ENCODE measurements at regions not wholly inside any gene's neighbourhood (a gene's known extent, or its start where the extent isn't known, plus 50 kb on each side); places are given as distances from the start of the nearest gene placed in this dataset.

DNA sequence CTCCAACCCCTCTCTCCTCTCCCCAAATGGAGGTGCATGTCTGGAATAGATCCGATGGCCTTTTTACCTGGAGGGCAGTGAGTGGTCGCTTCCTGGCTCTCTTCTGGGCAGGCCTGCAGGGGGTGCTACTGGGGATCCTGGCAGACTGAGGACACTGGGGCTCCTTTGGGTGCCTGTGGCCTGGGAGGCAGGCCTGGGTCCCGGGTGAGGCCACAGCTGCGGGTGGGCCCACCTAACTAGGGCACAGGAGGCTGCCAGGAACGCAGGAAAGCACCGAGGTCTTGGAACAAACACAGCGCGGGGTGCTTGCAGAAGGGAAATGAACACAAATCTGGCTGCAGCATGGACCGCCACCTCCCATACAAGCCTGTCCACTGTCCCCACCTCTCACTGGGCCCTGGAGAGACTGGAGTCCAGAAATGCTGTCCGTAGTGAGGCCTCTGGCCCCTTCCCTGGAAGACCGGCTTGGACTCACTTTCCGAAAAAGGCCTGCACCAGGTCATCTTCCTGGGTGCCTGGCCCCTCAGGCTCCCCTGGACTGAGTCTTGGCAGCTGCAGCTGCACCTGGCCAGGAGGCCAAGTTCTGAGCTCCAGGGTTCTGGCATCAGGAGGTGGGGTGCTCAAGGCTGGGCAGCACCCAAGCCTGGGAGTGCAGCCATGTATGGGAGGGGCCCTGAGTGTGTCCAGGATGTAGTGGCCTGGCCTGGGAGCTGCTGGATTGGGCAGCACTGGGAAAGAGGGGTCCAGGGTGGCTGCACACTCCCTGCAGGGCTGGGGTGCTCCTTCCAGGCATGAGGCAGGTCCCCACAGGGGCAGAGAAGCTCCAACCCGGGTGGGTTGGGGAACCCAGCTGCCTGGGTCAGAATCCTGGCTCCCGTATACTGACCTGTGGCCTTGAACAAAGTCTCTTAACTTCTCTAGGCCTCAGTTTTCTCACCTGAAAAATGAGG is 195.1 kb downstream of the IRF8 start:
- DNase-seq: no peak

DNA sequence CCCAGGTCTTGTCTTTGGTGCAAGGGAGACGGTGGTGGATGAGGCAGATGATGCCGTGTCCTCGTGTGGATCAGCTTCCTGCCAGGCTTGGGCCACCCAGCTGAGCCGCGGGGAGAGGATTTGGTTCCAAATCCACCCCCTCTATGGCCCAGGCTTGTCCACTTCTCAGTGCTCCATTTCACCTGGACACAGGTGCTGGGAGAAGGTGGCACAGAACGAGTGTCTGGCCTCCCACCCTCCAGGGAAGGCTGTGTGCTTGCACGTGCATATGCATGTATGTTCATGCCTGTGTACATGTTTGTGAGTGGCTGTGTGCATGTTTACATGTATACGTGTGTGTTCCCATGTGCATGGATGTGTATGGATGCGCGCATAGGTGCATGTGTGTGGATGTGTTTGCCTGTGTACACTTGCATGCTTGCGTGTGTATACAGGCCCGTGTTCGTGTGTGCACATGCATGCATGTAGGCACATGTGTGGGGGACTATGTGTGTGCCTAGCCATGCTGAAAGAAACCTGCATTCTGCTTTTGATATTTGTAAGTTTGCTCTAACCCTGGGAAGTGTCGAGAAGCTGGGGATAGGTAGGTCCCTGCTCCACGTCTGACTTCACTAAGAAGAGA is 196.3 kb downstream of the IRF8 start:
- no peak for DNase-seq

DNA sequence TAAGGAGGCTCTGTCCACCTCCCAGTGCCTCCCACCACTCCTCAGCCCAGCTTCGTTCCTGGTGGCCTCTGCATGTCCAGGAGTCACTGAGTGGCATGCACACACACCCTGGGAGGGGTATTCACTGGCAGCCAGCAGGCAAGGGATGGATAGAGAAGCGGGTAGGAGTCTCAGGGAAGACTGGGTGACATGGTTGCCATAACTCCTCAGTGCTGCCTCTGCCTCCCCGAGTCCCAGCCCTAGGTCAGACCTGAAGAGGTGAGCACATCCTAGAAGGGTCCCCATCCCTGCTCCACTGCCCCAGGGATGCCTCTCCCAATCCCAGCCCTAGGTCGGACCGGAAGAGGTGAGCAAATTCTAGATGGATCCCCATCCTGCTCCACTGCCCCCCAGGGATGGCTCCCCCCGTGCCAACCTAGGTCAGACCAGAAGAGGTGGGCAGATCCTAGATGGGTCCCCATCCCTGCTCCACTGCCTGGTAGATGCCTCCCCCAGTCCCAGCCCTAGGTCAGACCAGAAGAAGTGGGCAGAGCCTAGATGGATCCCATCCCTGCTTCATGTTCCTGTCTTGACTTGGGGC is 197.0 kb downstream of the IRF8 start:
- no peak for DNase-seq

DNA sequence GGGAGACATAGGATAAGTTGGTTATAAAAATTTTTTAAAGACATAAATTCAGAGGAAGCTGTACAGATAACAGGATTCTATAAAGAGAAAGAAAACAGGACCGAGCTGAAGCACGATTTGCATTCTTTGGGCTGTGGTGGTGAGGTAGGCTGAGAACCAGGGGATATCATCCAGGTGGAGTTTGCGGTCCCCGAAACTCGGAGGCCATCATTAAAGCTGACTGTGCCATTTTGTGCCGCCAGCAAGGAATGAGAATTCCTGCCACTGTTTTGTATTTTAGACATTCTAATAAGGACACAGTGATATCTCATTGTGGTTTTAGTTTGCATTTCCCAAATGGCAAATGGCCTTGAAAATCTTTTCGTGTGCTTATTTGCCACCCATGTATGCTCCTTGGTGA is 197.9 kb downstream of the IRF8 start:
- no peak for DNase-seq

DNA sequence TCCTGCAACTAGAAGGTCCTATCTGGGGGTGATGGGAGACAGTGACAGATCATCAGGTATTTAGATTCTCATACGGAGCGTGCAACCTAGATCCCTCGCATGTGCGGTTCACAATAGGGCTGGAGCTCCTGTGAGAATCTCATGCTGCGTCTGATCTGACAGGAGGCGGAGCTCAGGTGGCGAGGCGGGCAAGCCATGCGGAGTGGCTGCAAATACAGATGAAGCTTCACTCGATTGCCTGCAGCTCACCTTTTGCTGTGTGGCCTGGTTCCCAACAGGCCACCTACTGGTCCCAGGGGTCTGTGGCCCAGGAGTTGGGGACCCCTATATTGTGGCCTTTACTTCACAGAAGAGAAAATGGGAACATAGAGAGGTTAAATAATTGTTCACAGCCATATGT is 200.4 kb downstream of the IRF8 start:
- DNase-seq: no peak

DNA sequence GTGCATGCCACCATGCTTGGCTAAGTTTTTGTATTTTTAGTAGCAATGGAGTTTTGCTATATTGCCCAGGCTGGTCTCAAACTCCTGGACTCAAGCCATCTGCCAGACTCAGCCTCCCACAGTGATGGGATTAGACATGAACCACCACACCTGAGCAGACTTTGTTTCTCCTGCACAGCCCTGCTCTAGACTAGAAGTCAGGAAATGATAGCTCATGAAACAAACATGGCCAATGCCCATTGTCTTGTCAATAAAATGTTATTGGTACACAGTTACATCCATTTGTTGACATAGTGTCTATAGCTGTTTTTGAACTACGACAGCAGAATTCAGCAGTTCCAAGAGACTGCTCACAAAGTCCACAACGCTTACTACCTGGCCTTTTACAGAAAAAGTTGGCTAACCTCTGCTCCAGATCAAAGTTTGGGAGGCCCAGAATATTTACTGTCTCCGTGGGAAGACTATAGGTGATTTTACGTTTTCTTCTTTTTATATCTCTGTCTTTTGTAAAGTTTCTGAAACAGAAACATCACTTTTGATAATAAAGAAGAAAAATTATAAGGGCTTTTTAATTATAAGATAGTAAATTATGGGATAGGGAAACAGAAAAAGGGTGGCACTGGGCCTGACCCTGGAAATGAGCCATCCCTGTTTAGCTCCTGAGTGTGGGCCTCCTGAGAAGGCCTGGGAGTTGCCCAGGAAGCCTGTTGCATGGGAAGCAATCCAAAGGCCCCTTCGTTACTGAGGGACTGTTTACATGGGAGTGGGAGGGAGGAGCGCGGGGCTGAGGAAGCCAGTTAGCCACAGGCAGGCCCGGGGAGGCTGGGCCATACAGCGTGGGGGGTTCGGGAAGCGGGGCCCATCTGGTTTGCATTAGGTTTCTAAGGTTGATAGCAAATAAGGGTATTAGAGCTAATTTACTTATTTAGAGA is 201.5 kb downstream of the IRF8 start:
- no peak for DNase-seq

DNA sequence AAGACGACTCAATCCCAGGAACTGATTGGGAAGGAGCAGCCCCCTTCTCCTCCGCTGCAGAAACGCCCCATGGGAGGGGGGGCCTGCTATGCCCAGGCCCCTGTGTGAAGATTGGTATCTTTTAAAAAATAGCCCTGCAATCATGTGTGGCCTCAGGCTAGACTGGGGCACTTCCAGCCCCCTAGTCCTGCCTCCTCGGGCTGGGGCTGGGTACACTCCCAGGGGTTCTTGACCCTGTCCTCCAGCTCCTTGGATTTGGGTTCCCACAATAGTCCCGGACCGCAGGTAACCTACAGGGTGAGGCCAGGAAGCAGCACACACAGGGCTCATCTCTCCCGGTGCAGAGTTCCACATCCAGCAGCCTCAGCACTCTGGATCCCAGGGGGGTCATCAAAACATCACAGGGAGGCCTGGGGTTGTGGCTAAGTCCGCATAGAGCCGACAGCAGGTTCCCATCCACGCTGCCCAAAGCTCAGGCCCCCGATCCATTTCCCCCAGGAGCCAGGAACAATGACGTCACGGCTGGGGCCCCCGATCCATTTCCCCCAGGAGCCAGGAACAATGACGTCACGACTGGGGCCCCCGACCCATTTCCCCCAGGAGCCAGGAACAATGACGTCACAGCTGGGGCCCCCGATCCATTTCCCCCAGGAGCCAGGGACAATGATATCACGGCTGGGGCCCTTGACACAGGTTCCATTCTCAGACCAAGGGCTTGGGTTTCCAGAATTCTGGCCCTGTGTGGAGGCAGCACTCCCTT is 202.4 kb downstream of the IRF8 start:
- DNase-seq: no peak

DNA sequence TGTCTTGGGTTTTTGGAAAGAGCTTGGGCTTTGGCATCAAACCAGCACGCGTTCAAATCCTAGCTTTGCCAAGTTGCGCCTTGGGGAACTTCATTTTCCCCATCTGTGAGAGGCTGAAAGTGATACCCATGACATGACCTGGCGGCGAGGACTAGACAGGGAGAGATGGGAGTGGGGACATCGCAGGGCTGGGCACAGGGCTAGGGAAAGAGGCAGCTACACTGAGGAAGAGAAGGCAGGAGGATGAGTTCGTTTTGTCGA is 202.9 kb downstream of the IRF8 start:
- no peak for DNase-seq

DNA sequence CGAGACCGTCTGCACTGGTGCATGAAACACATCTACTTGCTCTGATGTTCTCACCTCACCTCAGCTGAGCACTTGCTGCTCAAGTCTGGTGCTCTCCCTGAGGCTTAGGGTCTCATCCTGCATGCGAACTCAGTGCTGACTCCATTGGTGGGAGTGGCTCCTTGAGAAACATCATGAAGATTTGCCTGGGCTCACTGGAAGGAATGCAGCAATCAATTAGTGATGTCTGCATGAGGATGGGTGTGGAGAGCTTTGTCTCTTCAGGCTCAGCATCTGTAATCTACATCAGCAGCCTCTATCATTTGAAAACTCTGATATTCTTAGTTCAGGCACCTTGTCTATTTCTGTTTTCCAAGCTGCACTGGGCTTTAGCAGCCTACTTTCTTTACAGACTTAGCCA is 204.4 kb downstream of the IRF8 start:
- DNase-seq: no peak

DNA sequence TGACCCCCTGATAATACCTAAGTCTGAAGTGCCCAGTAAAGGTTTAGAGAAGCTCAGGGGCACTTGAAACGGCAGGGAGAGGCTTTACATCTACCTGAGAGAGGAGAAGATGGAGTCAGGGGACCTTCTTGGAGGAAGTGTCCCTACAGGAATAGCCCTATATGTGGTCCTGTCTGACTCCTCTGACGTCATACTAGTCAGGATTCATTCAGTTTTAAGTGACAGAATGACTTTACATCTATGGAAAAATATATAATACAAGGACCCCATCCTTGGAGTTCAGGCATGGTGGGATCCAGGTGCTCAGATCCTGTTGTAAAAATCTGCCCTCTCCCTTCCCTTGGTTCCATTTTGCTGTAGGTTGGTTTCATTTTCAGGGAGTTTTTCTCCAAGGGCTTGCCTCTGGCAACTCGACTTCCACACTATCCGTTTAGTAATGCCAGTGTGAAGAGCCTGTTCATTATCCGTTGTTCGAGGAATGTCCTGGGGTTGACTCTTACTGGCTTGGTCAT is 205.6 kb downstream of the IRF8 start:
- DNase-seq: no peak

DNA sequence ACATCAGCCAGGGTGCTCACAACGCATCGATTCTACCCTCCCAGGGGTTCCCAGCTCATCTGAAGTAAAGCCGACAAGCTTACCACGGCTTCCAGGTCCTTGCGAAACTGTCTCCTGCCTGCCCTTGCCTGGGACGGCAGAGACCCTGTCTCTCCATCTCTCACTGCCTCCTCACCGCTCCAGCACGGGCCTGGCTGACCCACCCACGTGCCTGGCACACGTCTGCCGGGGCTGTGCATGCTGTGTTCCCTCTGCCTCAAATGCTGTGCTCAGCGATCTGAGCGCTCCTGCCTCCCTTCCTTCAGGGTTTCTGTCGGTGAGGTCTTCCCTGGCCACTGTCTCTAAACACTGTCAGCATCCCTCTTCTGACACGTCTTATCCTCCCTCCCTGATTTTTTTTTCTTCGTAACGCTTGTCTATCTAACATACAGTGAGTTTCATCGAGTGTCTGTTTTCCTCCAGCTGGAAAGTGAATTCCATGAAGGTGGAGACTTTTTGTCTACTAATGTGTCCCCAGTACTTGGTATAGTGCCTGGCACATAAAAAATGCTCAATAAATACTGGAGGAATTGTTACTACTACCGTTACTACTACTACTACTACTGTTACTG is 208.4 kb downstream of the IRF8 start:
- DNase-seq: no peak

DNA sequence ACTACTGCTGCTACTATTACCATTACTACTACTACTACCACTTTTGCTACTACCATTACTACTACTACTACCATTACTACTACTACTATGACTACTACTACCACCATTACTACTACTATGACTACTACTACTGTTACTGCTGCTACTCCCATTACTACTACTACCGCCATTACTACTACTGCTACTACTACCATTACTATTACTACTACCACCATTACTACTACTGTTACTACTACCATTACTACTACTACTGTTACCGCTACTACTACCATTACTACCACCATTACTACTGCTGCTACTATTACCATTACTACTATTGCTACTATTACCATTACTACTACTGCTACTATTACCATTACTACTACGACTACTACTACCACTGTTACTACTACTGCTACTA is 209.1 kb downstream of the IRF8 start:
- no peak for DNase-seq

DNA sequence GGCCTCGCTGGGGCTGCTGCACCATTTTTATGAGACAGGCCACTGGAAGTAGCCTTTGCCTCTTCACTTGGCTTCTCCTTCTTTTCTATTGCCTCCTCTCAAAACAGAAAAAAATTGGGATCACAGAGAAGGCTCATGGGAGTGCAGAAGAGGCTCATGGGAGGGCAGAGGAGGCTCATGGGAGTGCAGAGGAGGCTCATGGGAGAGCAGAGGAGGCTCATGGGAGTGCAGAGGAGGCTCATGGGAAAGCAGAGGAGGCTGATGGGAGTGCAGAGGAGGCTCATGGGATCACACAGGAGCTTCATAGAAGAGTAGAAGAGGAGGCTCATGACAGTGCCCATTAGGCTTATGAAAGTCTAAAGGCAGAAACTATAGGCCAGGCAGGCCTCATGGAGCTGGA is 211.2 kb downstream of the IRF8 start:
- no peak for DNase-seq

DNA sequence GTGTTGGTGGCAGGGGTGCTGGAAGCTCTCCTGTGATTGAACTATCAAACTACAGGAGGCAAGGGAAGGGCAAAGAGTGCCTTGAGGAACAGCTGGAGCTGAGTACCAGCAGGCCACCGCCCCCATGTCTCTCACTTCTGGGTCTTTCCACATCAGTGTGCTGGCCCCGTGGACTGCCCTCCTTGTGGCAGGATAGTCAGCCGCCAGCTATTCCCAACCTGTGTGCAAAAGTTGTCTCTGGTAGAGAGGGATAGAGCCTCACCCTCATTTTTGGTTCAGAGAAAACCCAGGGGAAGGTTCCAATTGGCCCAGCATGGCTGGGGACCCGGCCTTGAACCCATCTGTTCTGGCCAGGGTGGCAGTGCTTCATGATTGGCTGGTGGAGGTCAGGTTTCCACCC is 211.8 kb downstream of the IRF8 start:
- no peak for DNase-seq

DNA sequence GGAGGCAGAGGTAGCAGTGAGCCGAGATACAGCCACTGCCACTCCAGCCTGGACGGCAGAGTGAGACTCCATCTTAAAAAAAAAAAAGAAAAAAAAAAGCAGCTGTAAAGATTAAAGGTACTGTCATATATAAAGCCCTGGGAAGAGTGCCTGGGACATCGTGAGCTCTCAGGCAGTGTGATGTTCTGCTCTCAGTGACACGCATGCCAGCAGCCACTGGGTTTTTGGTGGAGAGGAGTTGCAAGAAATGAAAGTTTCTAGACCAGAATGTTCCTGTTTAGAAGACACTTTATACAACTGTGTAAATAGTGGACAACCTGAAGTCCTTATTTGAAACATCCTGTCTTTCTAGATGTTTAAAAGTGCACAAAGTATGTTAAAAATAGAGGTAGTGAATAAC is 213.2 kb downstream of the IRF8 start:
- no peak for DNase-seq

DNA sequence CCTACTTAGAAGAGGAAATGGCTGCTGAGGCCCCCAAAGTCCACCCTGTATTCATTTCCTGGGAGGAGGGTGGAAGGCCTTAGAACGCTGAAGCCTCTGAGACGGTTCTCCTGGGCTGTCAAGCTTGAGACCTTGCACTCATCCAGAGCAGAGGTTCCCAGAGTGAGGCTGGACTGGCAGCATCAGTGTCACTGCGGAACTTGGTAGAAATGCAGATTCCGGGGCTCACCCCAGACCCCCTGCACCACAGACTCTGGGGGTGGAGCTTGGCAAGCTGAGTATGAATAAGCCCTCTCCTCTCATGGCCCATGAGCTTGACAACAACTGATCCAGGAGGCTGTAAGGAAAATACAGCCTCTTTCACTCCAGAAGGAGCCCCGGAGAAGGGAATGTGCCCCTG is 218.3 kb downstream of the IRF8 start:
- no peak for DNase-seq

DNA sequence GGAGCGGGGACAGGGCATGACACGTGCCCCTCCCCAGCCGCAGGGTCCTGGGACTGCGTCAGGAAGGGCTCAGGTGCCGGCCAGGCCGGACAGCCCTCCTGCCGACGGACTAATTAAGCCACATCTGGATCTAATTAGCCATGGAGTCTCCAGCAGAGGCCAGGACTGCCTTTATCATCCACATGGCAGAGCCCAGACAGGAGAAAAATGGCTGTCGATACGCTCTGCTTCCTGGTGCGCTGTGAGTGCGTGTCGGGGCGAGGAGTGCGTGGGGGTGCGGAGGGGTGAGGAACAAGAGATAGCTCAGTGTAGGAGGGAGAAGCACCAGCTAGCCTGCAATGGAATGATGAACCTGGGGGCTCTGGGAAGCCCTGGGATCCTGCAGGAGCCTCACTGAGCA is 218.8 kb downstream of the IRF8 start:
- no peak for DNase-seq

DNA sequence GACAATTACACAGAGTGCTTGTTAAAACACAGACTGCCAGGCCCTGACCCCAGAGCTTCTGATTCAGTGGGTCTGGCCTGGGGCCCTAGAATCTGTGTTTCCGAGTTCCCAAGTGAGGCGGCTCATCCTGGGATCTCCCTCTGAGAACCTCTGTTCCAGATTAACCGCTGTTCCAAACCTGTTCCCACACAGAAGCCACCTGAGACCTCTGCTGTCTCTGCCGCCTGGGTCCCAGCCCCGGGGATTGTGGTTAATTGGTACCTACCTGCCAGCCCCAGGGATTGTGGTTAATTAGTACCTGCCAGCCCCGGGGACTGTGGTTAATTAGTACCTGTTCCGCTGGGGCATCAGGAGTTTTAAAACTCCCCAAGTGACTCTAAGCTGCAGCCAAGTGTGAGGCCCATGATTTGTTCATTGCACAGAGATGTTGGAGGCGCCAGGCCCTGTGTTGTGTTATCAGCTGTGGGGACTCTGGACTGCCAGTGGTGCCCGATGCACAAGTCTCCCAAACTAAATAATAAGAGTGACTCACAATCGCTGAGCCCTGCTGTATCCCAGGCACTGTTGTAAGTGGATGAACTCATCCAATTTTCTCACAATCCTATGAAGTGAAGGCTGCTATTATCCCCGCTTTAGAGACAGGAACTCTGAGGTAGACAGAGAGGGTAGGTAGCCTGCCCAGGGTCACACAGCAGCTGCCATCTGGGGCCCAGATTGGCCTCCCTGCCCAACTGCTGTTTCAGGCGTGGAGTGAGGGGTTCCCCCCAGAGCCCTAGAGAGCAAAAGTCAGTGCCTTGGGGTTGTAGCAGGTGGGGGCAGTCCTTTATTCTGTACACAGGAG is 219.7 kb downstream of the IRF8 start:
- DNase-seq: no peak

DNA sequence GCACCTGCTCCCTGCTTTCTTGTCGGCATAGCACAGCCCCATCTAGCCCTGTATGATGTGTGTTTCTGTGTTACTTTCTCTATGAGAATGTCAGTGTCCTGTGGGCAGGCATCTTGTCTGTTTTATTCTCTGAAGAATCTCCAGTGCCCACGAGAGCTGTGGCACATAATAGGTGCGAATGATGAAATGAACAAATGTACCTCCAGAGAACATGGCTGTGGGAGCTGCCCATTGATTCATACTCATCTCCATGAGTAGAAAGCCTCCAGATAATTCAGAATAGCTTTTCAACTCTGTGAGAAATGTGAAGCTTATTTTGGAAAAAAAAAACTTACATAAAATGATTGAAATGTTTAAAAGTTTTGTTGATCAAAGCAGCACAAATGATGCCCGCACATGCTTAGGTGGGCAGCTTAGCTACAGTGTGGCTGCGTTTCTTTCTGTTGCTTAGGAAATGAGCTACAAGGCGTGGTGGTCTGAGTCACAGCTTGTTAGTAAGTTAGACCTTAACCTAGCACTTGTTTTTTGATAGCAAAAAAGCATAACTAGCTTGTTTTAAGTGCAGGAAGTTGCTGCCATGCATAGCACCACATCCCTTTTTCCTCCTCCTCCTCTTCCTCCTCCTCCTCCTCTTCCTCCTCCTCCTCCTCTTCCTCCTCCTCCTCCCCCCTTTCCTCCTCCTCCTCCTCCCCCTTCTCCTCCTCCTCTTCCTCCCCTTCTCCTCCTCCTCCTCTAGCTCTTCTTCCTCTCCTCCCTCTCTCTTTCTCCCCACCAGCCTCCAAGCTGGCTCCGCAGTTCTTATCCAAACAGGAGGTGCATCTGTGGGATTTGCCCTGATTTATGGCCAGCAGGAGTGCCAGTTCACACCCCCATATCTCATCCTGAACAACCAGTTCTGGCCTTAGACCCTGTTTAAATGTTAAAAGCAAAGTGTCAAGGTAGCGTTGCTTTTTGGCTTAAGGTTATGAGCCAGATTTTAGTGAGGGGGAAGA is 221.5 kb downstream of the IRF8 start:
- no peak for DNase-seq
